Esophagus muscularis mucosa (tissue), 4 donors: ENCODE measurements at regions not wholly inside any gene's neighbourhood (a gene's known extent, or its start where the extent isn't known, plus 50 kb on each side); places are given as distances from the start of the nearest gene placed in this dataset.

Experiments used
- CTCF ChIP-seq, 3 experiments: fragments of 200-600 bp in 2 of 3; fragments of 450-650 bp in 1 of 3; sonication (generic) in 2 of 3; IDR thresholded peaks; one replicate each; pipeline ENCODE4 v1.5.1; 2017 to 2019; ENCODE audit warnings: antibody characterized with exemption in 3 of 3, mild to moderate bottlenecking in 2 of 3, moderate library complexity in 1 of 3
- EP300 ChIP-seq: sonication (generic); formaldehyde crosslinking; IDR thresholded peaks from one replicate; pipeline ENCODE4 v1.6.1; 2017; ENCODE audit warnings: antibody characterized with exemption
- POLR2A ChIP-seq: fragments of 450-650 bp; IDR thresholded peaks from one replicate; pipeline ENCODE4 v1.6.1; 2017; ENCODE audit warnings: antibody characterized with exemption, moderate library complexity, mild to moderate bottlenecking, low read depth
- POLR2AphosphoS5 ChIP-seq, 2 donors: sonication (generic); formaldehyde crosslinking; IDR thresholded peaks; one replicate each; pipeline ENCODE4 v1.6.1; 2017; ENCODE audit warnings: antibody characterized with exemption in 2 of 2

- TF ChIP-seq CTCF (IDR thresholded peaks at IDR 0.05) (no peak), POLR2A (no peak), EP300 (no peak), POLR2AphosphoS5 (IDR thresholded peaks at IDR 0.05) (no peak)
Measured at GRCh38 chr7:119888251-119888650, 384.7 kb upstream of the KCND2 start.
